ENCODE measurements at regions not wholly inside any gene's neighbourhood (a gene's known extent, or its start where the extent isn't known, plus 50 kb on each side); places are given as distances from the start of the nearest gene placed in this dataset.

- intact Hi-C loops (cut with micrococcal nuclease): no loop called here
- H3K4me3 ChIP-seq: no peak overlapping the region
- H3K27ac ChIP-seq (replicated peaks): no peak overlapping the region
- no peaks in the 10 kb centered on the region for H3K4me1 ChIP-seq
- H3K9me3 ChIP-seq (replicated peaks): peaks cover 55% of the 10 kb centered on the region
- H3K36me3 ChIP-seq: no peaks in the 10 kb centered on the region
- no peak for DNase-seq
- no peaks in the 10 kb centered on the region for H3K27me3 ChIP-seq (ENCODE audit: low read depth)
- TF ChIP-seq, protein P1, sequence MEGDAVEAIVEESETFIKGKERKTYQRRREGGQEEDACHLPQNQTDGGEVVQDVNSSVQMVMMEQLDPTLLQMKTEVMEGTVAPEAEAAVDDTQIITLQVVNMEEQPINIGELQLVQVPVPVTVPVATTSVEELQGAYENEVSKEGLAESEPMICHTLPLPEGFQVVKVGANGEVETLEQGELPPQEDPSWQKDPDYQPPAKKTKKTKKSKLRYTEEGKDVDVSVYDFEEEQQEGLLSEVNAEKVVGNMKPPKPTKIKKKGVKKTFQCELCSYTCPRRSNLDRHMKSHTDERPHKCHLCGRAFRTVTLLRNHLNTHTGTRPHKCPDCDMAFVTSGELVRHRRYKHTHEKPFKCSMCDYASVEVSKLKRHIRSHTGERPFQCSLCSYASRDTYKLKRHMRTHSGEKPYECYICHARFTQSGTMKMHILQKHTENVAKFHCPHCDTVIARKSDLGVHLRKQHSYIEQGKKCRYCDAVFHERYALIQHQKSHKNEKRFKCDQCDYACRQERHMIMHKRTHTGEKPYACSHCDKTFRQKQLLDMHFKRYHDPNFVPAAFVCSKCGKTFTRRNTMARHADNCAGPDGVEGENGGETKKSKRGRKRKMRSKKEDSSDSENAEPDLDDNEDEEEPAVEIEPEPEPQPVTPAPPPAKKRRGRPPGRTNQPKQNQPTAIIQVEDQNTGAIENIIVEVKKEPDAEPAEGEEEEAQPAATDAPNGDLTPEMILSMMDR (IDR thresholded peaks at IDR 0.05; ENCODE audit: borderline replicate concordance): no peak
Measured at GRCh38 chr9:29816954-29817703, 2243.8 kb upstream of the C9orf72 start.

DNA sequence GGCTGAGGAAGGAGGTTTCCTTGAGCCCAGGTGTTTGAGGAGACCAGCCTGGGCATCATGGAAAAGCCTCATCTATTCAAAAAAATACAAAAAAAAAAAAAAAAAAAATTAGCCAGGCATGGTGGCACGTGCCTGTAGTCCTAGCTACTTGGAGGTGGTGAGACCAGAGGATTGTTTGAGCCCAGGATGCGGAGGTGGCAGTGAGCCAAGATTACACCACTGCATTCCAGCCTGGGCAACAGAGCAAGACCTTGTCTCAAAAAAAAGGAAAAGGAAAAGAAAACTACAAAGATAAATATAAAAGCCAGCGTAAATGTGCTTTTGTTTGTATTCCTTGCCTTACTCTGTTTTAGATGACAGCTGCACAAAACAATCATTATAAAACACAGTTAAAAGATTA, 2249.2 kb upstream of the C9orf72 start:
- Histone ChIP-seq H3K36me3 (no peaks in the 10 kb centered on the region), H3K27me3 (ENCODE audit: low read depth) (no peaks in the 10 kb centered on the region), H3K9me3 (replicated peaks) (peaks cover 70% of the 10 kb centered on the region), H3K4me1 (no peaks in the 10 kb centered on the region), H3K4me3 (no peak overlapping the region), H3K27ac (replicated peaks) (no peak overlapping the region)
- DNase-seq: no peak
- intact Hi-C loops (cut with micrococcal nuclease): no loop called here
- TF ChIP-seq, protein P1 (IDR thresholded peaks at IDR 0.05; ENCODE audit: borderline replicate concordance): no peak

DNA sequence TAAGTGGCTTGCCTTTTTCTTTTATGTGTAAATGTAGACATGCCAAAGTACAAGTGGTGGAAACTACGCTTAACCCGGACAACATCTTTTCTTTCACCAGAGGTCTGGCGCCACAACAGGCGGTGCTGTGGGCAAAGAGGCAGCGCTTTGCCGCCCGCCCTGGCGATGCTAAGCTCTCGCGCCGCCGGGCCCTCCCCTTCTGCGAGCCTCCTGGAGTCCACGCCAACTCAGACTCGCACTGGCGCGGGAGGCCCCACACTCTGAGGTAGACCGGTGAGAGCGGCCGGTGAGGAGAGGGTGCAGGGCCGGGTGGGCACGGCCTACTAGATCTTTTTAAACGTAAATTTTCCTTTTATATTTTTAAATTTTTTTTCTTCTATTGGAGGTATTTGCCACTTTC, 2253.1 kb upstream of the C9orf72 start:
- H3K36me3 ChIP-seq: no peaks in the 10 kb centered on the region
- intact Hi-C loops (cut with micrococcal nuclease): no loop called here
- no peaks in the 10 kb centered on the region for H3K27me3 ChIP-seq (ENCODE audit: low read depth)
- no peak overlapping the region for H3K4me3 ChIP-seq
- H3K27ac ChIP-seq (replicated peaks): no peak overlapping the region
- DNase-seq: no peak
- peaks cover 47% of the 10 kb centered on the region for H3K9me3 ChIP-seq (replicated peaks)
- TF ChIP-seq, protein P1 (IDR thresholded peaks at IDR 0.05; ENCODE audit: borderline replicate concordance): no peak
- H3K4me1 ChIP-seq: no peaks in the 10 kb centered on the region

GRCh38 chr9:29830821-29831220, 2257.5 kb upstream of the C9orf72 start:
- Histone ChIP-seq H3K27ac (replicated peaks) (no peak overlapping the region), H3K27me3 (ENCODE audit: low read depth) (no peaks in the 10 kb centered on the region), H3K4me1 (no peaks in the 10 kb centered on the region), H3K36me3 (no peaks in the 10 kb centered on the region), H3K4me3 (no peak overlapping the region), H3K9me3 (replicated peaks) (peaks cover 30% of the 10 kb centered on the region)
- TF ChIP-seq, protein P1 (IDR thresholded peaks at IDR 0.05; ENCODE audit: borderline replicate concordance): no peak
- DNase-seq: no peak
- intact Hi-C loops (cut with micrococcal nuclease): no loop called here

DNA sequence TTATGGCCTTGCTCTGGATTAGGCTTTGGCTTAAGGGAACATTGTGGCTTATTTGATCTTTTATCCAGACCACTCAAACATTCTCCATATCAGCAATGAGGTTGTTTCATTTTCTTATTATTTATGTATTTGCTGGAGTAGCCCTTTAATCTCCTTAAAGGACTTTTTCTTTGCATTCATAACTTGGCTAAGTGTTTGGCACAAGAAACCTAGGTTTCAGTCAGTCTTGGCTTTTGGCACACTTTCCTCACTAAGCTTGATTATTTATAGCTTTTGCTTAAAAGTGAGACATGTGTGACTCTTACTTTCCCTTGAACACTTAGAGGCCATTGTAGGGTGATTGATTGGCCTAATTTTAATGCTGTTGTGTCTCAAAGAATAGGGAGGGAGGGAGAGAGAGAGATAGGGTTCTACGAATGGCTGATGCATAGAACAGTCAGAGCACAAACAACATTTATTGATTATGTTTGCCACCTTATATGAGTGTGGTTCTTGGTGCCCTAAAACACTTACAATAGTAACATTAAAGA, 2265.3 kb upstream of the C9orf72 start:
- TF ChIP-seq, protein P1 (IDR thresholded peaks at IDR 0.05; ENCODE audit: borderline replicate concordance): no peak

More for the DNA sequence above, 2265.3 kb upstream of the C9orf72 start:
- Histone ChIP-seq H3K9me3 (replicated peaks) (peaks cover 16% of the 10 kb centered on the region), H3K4me1 (no peaks in the 10 kb centered on the region), H3K4me3 (no peak overlapping the region), H3K27me3 (ENCODE audit: low read depth) (no peaks in the 10 kb centered on the region), H3K27ac (replicated peaks) (no peak overlapping the region), H3K36me3 (no peaks in the 10 kb centered on the region)
- intact Hi-C loops (cut with micrococcal nuclease): no loop called here
- DNase-seq: no peak

Data from left ventricle myocardium inferior (tissue), 1 donor.